HCT116 (cell line): ENCODE measurements at regions not wholly inside any gene's neighbourhood (a gene's known extent, or its start where the extent isn't known, plus 50 kb on each side); places are given as distances from the start of the nearest gene placed in this dataset.

Source experiments
- ATAC-seq: fragments of 200-7000 bp; cut with Tn5 transposase; 2 replicates; pipeline ENCODE4 v1.9.1; 2020; ENCODE audit warnings: mild to moderate bottlenecking, moderate library complexity
- BruUV-seq: library from RNA; stranded (reverse); fragments of 400-500 nt; replicated peaks from 2 replicates; lab custom pipeline; 2021; lab: Mats Ljungman, UMichigan
- CTCF ChIA-PET: fragments of 300-600 bp; sonication (Branson Sonifier 250); formaldehyde crosslinking; loops from one replicate; lab custom pipeline; 2021; ENCODE audit warnings: antibody characterized with exemption; lab: Charles Lee
- POLR2A ChIA-PET: fragments of 300-600, 350-600 bp; sonication (Branson Sonifier 250); formaldehyde crosslinking; loops from one replicate; lab custom pipeline; 2021; ENCODE audit warnings: antibody characterized with exemption; lab: Charles Lee
- RAD21 ChIA-PET, 2 experiments: fragments of 300-600 bp; sonication (Branson Sonifier 250); formaldehyde crosslinking; loops; one replicate each; lab custom pipeline; 2023; ENCODE audit warnings: low total read pairs in 2 of 2; ENCODE audit not compliant: uncharacterized antibody in 2 of 2, unreplicated experiment in 2 of 2, low non-redundant PET in 1 of 2; lab: Charles Lee
- DNase-seq: peaks from one replicate; pipeline ENCODE4 v3.0.0-alpha.2; 2010; ENCODE audit warnings: low read depth, low spot score
- H2AFZ ChIP-seq: fragments of 200-600 bp; shearing (Covaris generic), sonication (generic); 2 replicates; pipeline ENCODE4 v1.6.1; 2017; ENCODE audit warnings: low read depth, mixed run types, mixed read lengths, antibody characterized with exemption, low read length; ENCODE audit not compliant: poor library complexity, severe bottlenecking
- H3K27ac ChIP-seq: 2 replicates; pipeline ENCODE4 v1.5.1; 2012; ENCODE audit warnings: low read depth, low read length
- H3K27me3 ChIP-seq: fragments of 200-600 bp; sonication (generic); 2 replicates; pipeline ENCODE4 v1.6.1; 2016; ENCODE audit warnings: mixed run types, low read length, mixed read lengths; ENCODE audit not compliant: insufficient read depth
- H3K36me3 ChIP-seq, 2 experiments: fragments of 200-500 bp in 1 of 2; fragments of 200-600 bp in 1 of 2; sonication (Bioruptor generic) in 1 of 2; sonication (generic) in 1 of 2; 2 replicates each; pipeline versions ENCODE4 v1.5.1 to v1.6.1; 2014 to 2016; ENCODE audit warnings: low read length in 2 of 2, inconsistent platforms in 1 of 2, mixed read lengths in 1 of 2, mixed run types in 1 of 2; ENCODE audit not compliant: insufficient read depth in 2 of 2, control insufficient read depth in 1 of 2
- H3K4me1 ChIP-seq, 2 experiments: fragments of 200-600 bp in 1 of 2; sonication (generic) in 1 of 2; 2 replicates each; pipeline versions ENCODE4 v1.5.1 to v1.6.1; 2012 to 2017; ENCODE audit warnings: low read length in 2 of 2, inconsistent platforms in 1 of 2, mild to moderate bottlenecking in 1 of 2, mixed read lengths in 1 of 2, mixed run types in 1 of 2, moderate library complexity in 1 of 2; ENCODE audit not compliant: insufficient read depth in 2 of 2, control insufficient read depth in 1 of 2
- H3K4me2 ChIP-seq: fragments of 200-600 bp; sonication (generic); 2 replicates; pipeline ENCODE4 v1.6.1; 2017; ENCODE audit warnings: mixed run types, low read length, mixed read lengths
- H3K4me3 ChIP-seq, 2 experiments: fragments of 200-600 bp in 1 of 2; sonication (generic) in 1 of 2; replicated peaks in 1 of 2; 2 replicates each; pipeline ENCODE4 v1.5.1; 2011 to 2016; ENCODE audit warnings: low read length in 2 of 2, control low read depth in 1 of 2, low read depth in 1 of 2, mild to moderate bottlenecking in 1 of 2, mixed read lengths in 1 of 2, mixed run types in 1 of 2
- H3K79me2 ChIP-seq: fragments of 200-600 bp; sonication (generic); 2 replicates; pipeline ENCODE4 v1.6.1; 2017; ENCODE audit warnings: mild to moderate bottlenecking, mixed run types, low read length, moderate library complexity, mixed read lengths; ENCODE audit not compliant: insufficient read depth
- H3K9ac ChIP-seq: fragments of 200-600 bp; sonication (generic); 2 replicates; pipeline ENCODE4 v1.6.1; 2016; ENCODE audit warnings: low read length, mixed read lengths
- H3K9me2 ChIP-seq: fragments of 200-600 bp; sonication (generic), shearing (Covaris generic); 2 replicates; pipeline ENCODE4 v1.6.1; 2017; ENCODE audit warnings: mixed run types, mild to moderate bottlenecking, moderate library complexity; ENCODE audit not compliant: insufficient read depth
- H3K9me3 ChIP-seq, 2 experiments: fragments of 200-500 bp in 1 of 2; fragments of 200-600 bp in 1 of 2; sonication (Bioruptor generic) in 1 of 2; sonication (generic) in 1 of 2; 2 replicates each; pipeline ENCODE4 v1.6.1; 2014 to 2017; ENCODE audit warnings: low read length in 2 of 2, mixed read lengths in 2 of 2, inconsistent platforms in 1 of 2, low read depth in 1 of 2, mild to moderate bottlenecking in 1 of 2, mixed run types in 1 of 2, moderate library complexity in 1 of 2; ENCODE audit not compliant: control insufficient read depth in 1 of 2, insufficient read depth in 1 of 2
- H4K20me1 ChIP-seq: fragments of 200-600 bp; sonication (generic), shearing (Covaris generic); 2 replicates; pipeline ENCODE4 v1.6.1; 2017; ENCODE audit warnings: mixed run types, mild to moderate bottlenecking, moderate library complexity; ENCODE audit not compliant: insufficient read depth
- EGR1 ChIP-seq: IDR thresholded peaks from 2 replicates; pipeline ENCODE4 v1.6.1; 2012; ENCODE audit warnings: low read depth
- ELF1 ChIP-seq: IDR thresholded peaks from 2 replicates; pipeline ENCODE4 v1.6.1; 2012; ENCODE audit warnings: low read depth, borderline replicate concordance
- EZH2 ChIP-seq: fragments of 200-600 bp; sonication (generic); IDR thresholded peaks from 2 replicates; pipeline ENCODE4 v1.6.1; 2017; ENCODE audit warnings: antibody characterized with exemption, mixed run types
- EZH2phosphoT487 ChIP-seq: fragments of 200-600 bp; IDR thresholded peaks from 2 replicates; pipeline ENCODE4 v1.6.1; 2018; ENCODE audit warnings: antibody characterized with exemption, borderline replicate concordance
- JUND ChIP-seq: IDR thresholded peaks from 2 replicates; pipeline ENCODE4 v1.6.1; 2012
- MAX ChIP-seq: IDR thresholded peaks from 2 replicates; pipeline ENCODE4 v1.6.1; 2012
- POLR2A ChIP-seq: IDR thresholded peaks from 2 replicates; pipeline ENCODE4 v1.7.0; 2011; ENCODE audit warnings: borderline replicate concordance; ENCODE audit not compliant: insufficient read depth, insufficient read length; ENCODE audit errors: extremely low read depth
- RAD21 ChIP-seq: IDR thresholded peaks from 2 replicates; pipeline ENCODE4 v1.6.1; 2012; ENCODE audit warnings: low read depth, mild to moderate bottlenecking
- SIN3A ChIP-seq: IDR thresholded peaks from 2 replicates; pipeline ENCODE4 v1.6.1; 2012; ENCODE audit warnings: low read depth
- SRF ChIP-seq: IDR thresholded peaks from 2 replicates; pipeline ENCODE4 v1.6.1; 2012; ENCODE audit warnings: low read depth
- TCF7L2 ChIP-seq: IDR thresholded peaks from 2 replicates; pipeline ENCODE4 v1.7.0; 2011; ENCODE audit warnings: borderline replicate concordance, inconsistent platforms; ENCODE audit not compliant: insufficient read depth, insufficient read length; ENCODE audit errors: extremely low read depth
- YY1 ChIP-seq: IDR thresholded peaks from 2 replicates; pipeline ENCODE4 v1.6.1; 2011; ENCODE audit warnings: low read length, low read depth, moderate library complexity, mild to moderate bottlenecking; ENCODE audit not compliant: insufficient replicate concordance; ENCODE audit errors: extremely low read depth
- ZFX ChIP-seq: fragments of 450-650 bp; IDR thresholded peaks from 2 replicates; pipeline ENCODE4 v1.6.1; 2017
- ZNF274 ChIP-seq: fragments of 200-500 bp; sonication (Bioruptor generic); IDR thresholded peaks from 2 replicates; pipeline ENCODE4 v1.6.1; 2014; ENCODE audit warnings: mild to moderate bottlenecking, low read depth, low read length, inconsistent platforms
- intact Hi-C: fragments of 100-400 bp; cut with micrococcal nuclease; formaldehyde crosslinking; loops from 2 replicates; pipeline ENCODE4 v1.10.0; 2022
- TF ChIP-seq, protein P1 (sequence below): IDR thresholded peaks from 2 replicates; pipeline ENCODE4 v1.6.1; 2011; ENCODE audit warnings: mild to moderate bottlenecking, low read length, moderate library complexity; ENCODE audit not compliant: insufficient replicate concordance; ENCODE audit errors: extremely low read depth

- Histone ChIP-seq H3K4me1 (no peaks in the 10 kb centered on the region), H3K79me2 (no peaks in the 10 kb centered on the region), H3K9me3 (no peaks in the 10 kb centered on the region)
- intact Hi-C loops, result no loop called here
- no peak for TF ChIP-seq RAD21
- TF ChIP-seq, all 23 proteins: peak for 0
- no peak overlapping the region for H3K4me2 ChIP-seq
- ATAC-seq, result no peak
- ChIA-PET CTCF (no interaction called here), POLR2A (no interaction called here), RAD21 (no interaction called here)
- H3K27ac ChIP-seq, result no peak overlapping the region
- BruUV-seq, result no TSS peak
- no peak for DNase-seq
- no peaks in the 10 kb centered on the region for H3K9me2 ChIP-seq
- H3K27me3 ChIP-seq, result no peaks in the 10 kb centered on the region
- H4K20me1 ChIP-seq, result no peaks in the 10 kb centered on the region
- no peaks in the 10 kb centered on the region for H3K36me3 ChIP-seq
- H3K4me3 ChIP-seq, result no peak overlapping the region
- H2AFZ ChIP-seq, result no peak overlapping the region
- H3K9ac ChIP-seq, result no peak overlapping the region
Observed at GRCh38 chr7:89495704-89496103, 658.6 kb upstream of the STEAP1 start.

GRCh38 chr7:89500084-89500483 is 654.2 kb upstream of the STEAP1 start:
- BruUV-seq, result no TSS peak
- H4K20me1 ChIP-seq, result no peaks in the 10 kb centered on the region
- H3K4me1 ChIP-seq, result no peaks in the 10 kb centered on the region
- H3K4me3 ChIP-seq, result no peak overlapping the region
- H2AFZ ChIP-seq, result no peak overlapping the region
- H3K9me3 ChIP-seq, result no peaks in the 10 kb centered on the region
- ChIA-PET CTCF (no interaction called here), POLR2A (no interaction called here), RAD21 (no interaction called here)
- intact Hi-C loops, result no loop called here
- H3K4me2 ChIP-seq, result no peak overlapping the region
- ATAC-seq (no peak), DNase-seq (no peak)
- no peaks in the 10 kb centered on the region for H3K27me3 ChIP-seq
- no peaks in the 10 kb centered on the region for H3K9me2 ChIP-seq
- no peaks in the 10 kb centered on the region for H3K36me3 ChIP-seq
- no peak overlapping the region for H3K27ac ChIP-seq
- H3K9ac ChIP-seq, result no peak overlapping the region
- H3K79me2 ChIP-seq, result no peaks in the 10 kb centered on the region
- TF ChIP-seq RAD21, result no peak
- TF ChIP-seq YY1, result no peak
- TF ChIP-seq ELF1, result no peak
- TF ChIP-seq MAX, result no peak
- TF ChIP-seq ZNF274, result no peak
- no peak for TF ChIP-seq SRF
- TF ChIP-seq POLR2A, result no peak
- TF ChIP-seq ZFX, result no peak
- no peak for TF ChIP-seq SIN3A
- no peak for TF ChIP-seq TCF7L2
- no peak for TF ChIP-seq EZH2phosphoT487
- no peak for TF ChIP-seq JUND
- TF ChIP-seq EGR1, result no peak
- no peak for TF ChIP-seq EZH2
- TF ChIP-seq, protein P1, sequence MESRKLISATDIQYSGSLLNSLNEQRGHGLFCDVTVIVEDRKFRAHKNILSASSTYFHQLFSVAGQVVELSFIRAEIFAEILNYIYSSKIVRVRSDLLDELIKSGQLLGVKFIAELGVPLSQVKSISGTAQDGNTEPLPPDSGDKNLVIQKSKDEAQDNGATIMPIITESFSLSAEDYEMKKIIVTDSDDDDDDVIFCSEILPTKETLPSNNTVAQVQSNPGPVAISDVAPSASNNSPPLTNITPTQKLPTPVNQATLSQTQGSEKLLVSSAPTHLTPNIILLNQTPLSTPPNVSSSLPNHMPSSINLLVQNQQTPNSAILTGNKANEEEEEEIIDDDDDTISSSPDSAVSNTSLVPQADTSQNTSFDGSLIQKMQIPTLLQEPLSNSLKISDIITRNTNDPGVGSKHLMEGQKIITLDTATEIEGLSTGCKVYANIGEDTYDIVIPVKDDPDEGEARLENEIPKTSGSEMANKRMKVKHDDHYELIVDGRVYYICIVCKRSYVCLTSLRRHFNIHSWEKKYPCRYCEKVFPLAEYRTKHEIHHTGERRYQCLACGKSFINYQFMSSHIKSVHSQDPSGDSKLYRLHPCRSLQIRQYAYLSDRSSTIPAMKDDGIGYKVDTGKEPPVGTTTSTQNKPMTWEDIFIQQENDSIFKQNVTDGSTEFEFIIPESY, result no peak
